ENCODE measurements at regions not wholly inside any gene's neighbourhood (a gene's known extent, or its start where the extent isn't known, plus 50 kb on each side); places are given as distances from the start of the nearest gene placed in this dataset.

- intact Hi-C loops (cut with micrococcal nuclease) = no loop called here
These were observed 402.5 kb upstream of the FAM98A start for GRCh38 chr2:34001557-34001956.

DNA sequence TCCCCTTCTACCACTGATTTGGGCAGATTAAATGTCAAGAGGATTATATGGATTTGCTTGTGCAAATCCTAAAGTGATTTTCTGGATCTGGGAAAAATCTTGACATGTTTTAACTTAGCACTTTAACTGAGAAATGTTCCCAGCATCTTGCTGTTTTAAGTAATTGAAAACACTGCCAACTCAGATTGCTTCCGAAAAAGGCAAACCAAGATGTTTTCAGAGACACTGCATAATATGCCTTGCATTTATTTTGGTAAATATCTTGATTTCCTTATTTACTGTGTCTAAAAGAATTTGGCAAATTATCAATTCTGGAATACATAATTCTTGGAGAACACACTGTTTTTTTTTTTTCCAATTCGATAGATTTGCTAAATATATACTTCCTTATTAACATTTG, 385.0 kb upstream of the FAM98A start:
- ChIA-PET CTCF (no interaction called here), POLR2A (ENCODE audit: unreplicated experiment) (no interaction called here)
- no peak overlapping the region for H3K9ac ChIP-seq (ENCODE audit: low read length)
- H3K4me1 ChIP-seq (ENCODE audit: insufficient read depth, low read length) = no peaks in the 10 kb centered on the region
- no TSS peak for BruUV-seq (replicated peaks)
- no peaks in the 10 kb centered on the region for H3K36me3 ChIP-seq (ENCODE audit: low read depth, low read length)
- ATAC-seq (no peak), DNase-seq (no peak)
- no peak for TF ChIP-seq EZH2 (IDR thresholded peaks at IDR 0.05; ENCODE audit: low read length, unreplicated experiment)
- H3K27me3 ChIP-seq (ENCODE audit: low read length) = no peaks in the 10 kb centered on the region; the same call in 1 of the 2 replicates
- H3K79me2 ChIP-seq (ENCODE audit: low read length) = no peaks in the 10 kb centered on the region
- H3K4me3 ChIP-seq (ENCODE audit: low read length) = no peak overlapping the region
- no peaks in the 10 kb centered on the region for H3K9me3 ChIP-seq (ENCODE audit: low read length)
- no peak overlapping the region for H3K4me2 ChIP-seq (ENCODE audit: low read length)
- H3K9me2 ChIP-seq (replicated peaks; ENCODE audit: low read length) = no peaks in the 10 kb centered on the region
- no peak overlapping the region for H3K27ac ChIP-seq (ENCODE audit: low read length)
- H2AFZ ChIP-seq (ENCODE audit: low read length) = no peak overlapping the region
- no peaks in the 10 kb centered on the region for H4K20me1 ChIP-seq (ENCODE audit: low read length)
- H3F3A ChIP-seq (ENCODE audit: low read length, unreplicated experiment) = no peaks in the 10 kb centered on the region
- intact Hi-C loops (cut with micrococcal nuclease) = no loop called here

More at GRCh38 chr2:34001557-34001956, 402.5 kb upstream of the FAM98A start:
- Histone ChIP-seq H3F3A (ENCODE audit: low read length, unreplicated experiment) (no peaks in the 10 kb centered on the region), H3K4me3 (ENCODE audit: low read length) (no peak overlapping the region), H3K9ac (ENCODE audit: low read length) (no peak overlapping the region), H3K27me3 (ENCODE audit: low read length) (peaks cover 14% of the 10 kb centered on the region), H3K27ac (ENCODE audit: low read length) (no peak overlapping the region), H2AFZ (ENCODE audit: low read length) (no peak overlapping the region), H3K9me3 (ENCODE audit: low read length) (no peaks in the 10 kb centered on the region), H3K9me2 (replicated peaks; ENCODE audit: low read length) (no peaks in the 10 kb centered on the region), H3K79me2 (ENCODE audit: low read length) (no peaks in the 10 kb centered on the region), H3K4me2 (ENCODE audit: low read length) (no peak overlapping the region), H3K4me1 (ENCODE audit: insufficient read depth, low read length) (no peaks in the 10 kb centered on the region), H3K36me3 (ENCODE audit: low read depth, low read length) (no peaks in the 10 kb centered on the region), H4K20me1 (ENCODE audit: low read length) (no peaks in the 10 kb centered on the region)
- no peak for DNase-seq
- CTCF ChIA-PET = no interaction called here
- TF ChIP-seq EZH2phosphoT487 (IDR thresholded peaks at IDR 0.05; ENCODE audit: borderline replicate concordance, low read length) = no peak
- POLR2A ChIA-PET (ENCODE audit: unreplicated experiment) = no interaction called here
- no peak for ATAC-seq
- BruUV-seq (replicated peaks) = no TSS peak

DNA sequence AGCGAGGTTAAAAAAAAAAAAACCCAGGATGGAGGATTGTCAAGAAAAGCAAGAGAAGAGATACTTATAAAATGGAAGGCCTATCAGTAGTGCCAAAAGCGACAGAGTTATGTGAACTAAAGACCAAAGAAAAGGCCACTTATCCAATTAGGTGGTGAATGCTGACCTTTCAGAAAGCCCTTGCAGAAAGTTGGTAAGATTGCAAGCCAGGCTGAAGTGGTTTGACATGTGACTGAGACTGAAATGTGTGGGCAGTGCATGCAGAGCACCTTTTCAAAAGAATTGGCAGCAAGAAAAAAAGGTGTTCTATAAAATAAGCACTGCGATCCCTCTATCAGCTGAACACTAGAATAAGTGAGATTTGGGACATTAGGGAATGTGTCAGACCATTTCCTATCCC, 379.4 kb upstream of the FAM98A start:
- H3K36me3 ChIP-seq (ENCODE audit: low read depth, low read length) = no peaks in the 10 kb centered on the region
- intact Hi-C loops (cut with micrococcal nuclease) = no loop called here
- H3K4me1 ChIP-seq (ENCODE audit: insufficient read depth, low read length) = no peaks in the 10 kb centered on the region
- no peak overlapping the region for H3K4me3 ChIP-seq (ENCODE audit: low read length)
- H3K9me2 ChIP-seq (replicated peaks; ENCODE audit: low read length) = no peaks in the 10 kb centered on the region
- H3K79me2 ChIP-seq (ENCODE audit: low read length) = no peaks in the 10 kb centered on the region
- CTCF ChIA-PET = no interaction called here
- no peak overlapping the region for H3K9ac ChIP-seq (ENCODE audit: low read length)
- POLR2A ChIA-PET (ENCODE audit: unreplicated experiment) = no interaction called here
- no peak overlapping the region for H3K4me2 ChIP-seq (ENCODE audit: low read length)
- DNase-seq (no peak), ATAC-seq (no peak)
- H3K27me3 ChIP-seq (ENCODE audit: low read length) = no peaks in the 10 kb centered on the region; the same call in 1 of the 2 replicates
- TF ChIP-seq EZH2phosphoT487 (IDR thresholded peaks at IDR 0.05; ENCODE audit: borderline replicate concordance, low read length) = no peak
- TF ChIP-seq EZH2 (IDR thresholded peaks at IDR 0.05; ENCODE audit: low read length, unreplicated experiment) = no peak
- TF ChIP-seq, protein P1, sequence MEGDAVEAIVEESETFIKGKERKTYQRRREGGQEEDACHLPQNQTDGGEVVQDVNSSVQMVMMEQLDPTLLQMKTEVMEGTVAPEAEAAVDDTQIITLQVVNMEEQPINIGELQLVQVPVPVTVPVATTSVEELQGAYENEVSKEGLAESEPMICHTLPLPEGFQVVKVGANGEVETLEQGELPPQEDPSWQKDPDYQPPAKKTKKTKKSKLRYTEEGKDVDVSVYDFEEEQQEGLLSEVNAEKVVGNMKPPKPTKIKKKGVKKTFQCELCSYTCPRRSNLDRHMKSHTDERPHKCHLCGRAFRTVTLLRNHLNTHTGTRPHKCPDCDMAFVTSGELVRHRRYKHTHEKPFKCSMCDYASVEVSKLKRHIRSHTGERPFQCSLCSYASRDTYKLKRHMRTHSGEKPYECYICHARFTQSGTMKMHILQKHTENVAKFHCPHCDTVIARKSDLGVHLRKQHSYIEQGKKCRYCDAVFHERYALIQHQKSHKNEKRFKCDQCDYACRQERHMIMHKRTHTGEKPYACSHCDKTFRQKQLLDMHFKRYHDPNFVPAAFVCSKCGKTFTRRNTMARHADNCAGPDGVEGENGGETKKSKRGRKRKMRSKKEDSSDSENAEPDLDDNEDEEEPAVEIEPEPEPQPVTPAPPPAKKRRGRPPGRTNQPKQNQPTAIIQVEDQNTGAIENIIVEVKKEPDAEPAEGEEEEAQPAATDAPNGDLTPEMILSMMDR (conservative IDR thresholded peaks at IDR 0.05; ENCODE audit: low read depth, low read length) = no peak
- no peaks in the 10 kb centered on the region for H3K9me3 ChIP-seq (ENCODE audit: low read length)
- BruUV-seq (replicated peaks) = no TSS peak
- H3F3A ChIP-seq (ENCODE audit: low read length, unreplicated experiment) = no peaks in the 10 kb centered on the region
- H3K27ac ChIP-seq (ENCODE audit: low read length) = no peak overlapping the region
- H4K20me1 ChIP-seq (ENCODE audit: low read length) = no peaks in the 10 kb centered on the region
- H2AFZ ChIP-seq (ENCODE audit: low read length) = no peak overlapping the region

GRCh38 chr2:33975498-33975897, 376.4 kb upstream of the FAM98A start:
- ChIA-PET CTCF (no interaction called here), POLR2A (ENCODE audit: unreplicated experiment) (no interaction called here)
- Histone ChIP-seq H2AFZ (ENCODE audit: low read length) (no peak overlapping the region), H3K9me2 (replicated peaks; ENCODE audit: low read length) (no peaks in the 10 kb centered on the region), H3K4me3 (ENCODE audit: low read length) (no peak overlapping the region), H3K27ac (ENCODE audit: low read length) (no peak overlapping the region), H3K9ac (ENCODE audit: low read length) (no peak overlapping the region), H3K36me3 (ENCODE audit: low read depth, low read length) (no peaks in the 10 kb centered on the region), H3K9me3 (ENCODE audit: low read length) (no peaks in the 10 kb centered on the region), H3K79me2 (ENCODE audit: low read length) (no peaks in the 10 kb centered on the region), H3F3A (ENCODE audit: low read length, unreplicated experiment) (no peaks in the 10 kb centered on the region), H3K27me3 (ENCODE audit: low read length) (no peaks in the 10 kb centered on the region), H3K4me1 (ENCODE audit: insufficient read depth, low read length) (no peaks in the 10 kb centered on the region), H4K20me1 (ENCODE audit: low read length) (no peaks in the 10 kb centered on the region), H3K4me2 (ENCODE audit: low read length) (no peak overlapping the region)
- TF ChIP-seq EZH2 (IDR thresholded peaks at IDR 0.05; ENCODE audit: low read length, unreplicated experiment) (no peak), EZH2phosphoT487 (IDR thresholded peaks at IDR 0.05; ENCODE audit: borderline replicate concordance, low read length) (no peak)
- TF ChIP-seq, protein P1 (conservative IDR thresholded peaks at IDR 0.05; ENCODE audit: low read depth, low read length) = no peak
- ATAC-seq (no peak), DNase-seq (no peak)
- intact Hi-C loops (cut with micrococcal nuclease) = no loop called here
- BruUV-seq (replicated peaks) = no TSS peak
